Spleen (tissue), 11 donors: ENCODE measurements at regions not wholly inside any gene's neighbourhood (a gene's known extent, or its start where the extent isn't known, plus 50 kb on each side); places are given as distances from the start of the nearest gene placed in this dataset.

Source experiments
- DNase-seq: peaks from one replicate; pipeline ENCODE4 v3.0.0-alpha.2; 2020
- H3K27ac ChIP-seq, 8 donors: fragments of 200-600 bp; sonication (generic) in 7 of 8; 1 replicate in 4 of 8; 2 replicates in 4 of 8; pipeline versions ENCODE4 v1.5.0 to v1.8.0; 2016 to 2021; ENCODE audit warnings: inconsistent platforms in 4 of 8, mild to moderate bottlenecking in 4 of 8, moderate library complexity in 1 of 8
- H3K27me3 ChIP-seq, 7 donors: fragments of 200-600 bp; sonication (generic) in 6 of 7; replicated peaks in 1 of 7; 1 replicate in 4 of 7; 2 replicates in 3 of 7; pipeline versions ENCODE4 v1.5.0 to v1.8.0; 2016 to 2021; ENCODE audit warnings: inconsistent platforms in 3 of 7, mild to moderate bottlenecking in 1 of 7
- H3K36me3 ChIP-seq, 6 donors: fragments of 200-600 bp; sonication (generic) in 5 of 6; 1 replicate in 4 of 6; 2 replicates in 2 of 6; pipeline versions ENCODE4 v1.5.0 to v1.8.0; 2016 to 2021; ENCODE audit warnings: inconsistent platforms in 2 of 6
- H3K4me1 ChIP-seq, 6 donors: fragments of 200-600 bp; sonication (generic) in 5 of 6; 1 replicate in 3 of 6; 2 replicates in 3 of 6; pipeline versions ENCODE4 v1.5.0 to v1.8.0; 2016 to 2021; ENCODE audit warnings: inconsistent platforms in 3 of 6
- H3K4me3 ChIP-seq, 8 donors: fragments of 200-600 bp; sonication (generic) in 7 of 8; 1 replicate in 4 of 8; 2 replicates in 4 of 8; pipeline versions ENCODE4 v1.5.0 to v1.8.0; 2016 to 2021; ENCODE audit warnings: inconsistent platforms in 4 of 8, mild to moderate bottlenecking in 4 of 8, moderate library complexity in 2 of 8
- H3K9me3 ChIP-seq, 8 donors: fragments of 200-600 bp; sonication (generic) in 7 of 8; 1 replicate in 4 of 8; 2 replicates in 4 of 8; pipeline versions ENCODE4 v1.5.0 to v1.8.0; 2016 to 2021; ENCODE audit warnings: inconsistent platforms in 4 of 8
- CTCF ChIP-seq, 11 experiments: fragments of 200-600 bp in 7 of 11; fragments of 450-650 bp in 4 of 11; sonication (generic) in 4 of 11; IDR thresholded peaks in 8 of 11; conservative IDR thresholded peaks in 3 of 11; 1 replicate in 7 of 11; 2 replicates in 4 of 11; pipeline versions ENCODE4 v1.4.0 to v1.8.0; 2016 to 2021; ENCODE audit warnings: antibody characterized with exemption in 11 of 11, inconsistent platforms in 4 of 11, mild to moderate bottlenecking in 1 of 11
- POLR2A ChIP-seq, 3 donors: fragments of 450-650 bp; IDR thresholded peaks; one replicate each; pipeline ENCODE4 v1.5.1; 2017; ENCODE audit warnings: antibody characterized with exemption in 3 of 3, mild to moderate bottlenecking in 1 of 3
- POLR2AphosphoS5 ChIP-seq, 3 donors: sonication (generic); formaldehyde crosslinking; IDR thresholded peaks; one replicate each; pipeline ENCODE4 v1.5.1; 2017; ENCODE audit warnings: antibody characterized with exemption in 3 of 3
- WGBS, 5 donors: extraction: QIAGEN DNeasy Blood & Tissue Kit in 3 of 5; methylation state at CpG; one replicate each; pipeline versions ENCODE4 v1.1.5 to v1.1.7; 2013 to 2018; 5-methylcytosine and 5-hydroxymethylcytosine counted together
- intact Hi-C: fragments of 100-400 bp; cut with DNase I; formaldehyde crosslinking; loops from one replicate; pipeline ENCODE4 v1.15.0; 2023; ENCODE audit warnings: low total_unique reads
- donor health status: healthy with polysubstance abuse.
- donor health status: DM: no; HTN: no; CAD: no; lungs with moderate emphysema.
- donor health status: DM: no; HTN: no; CAD: no.
- donor health status: Bipolar disorder and iron deficiency.
- donor health status: healthy.
- donor health status: DM: no; HTN: no; CAD: no.
- donor health status: DM: yes; HTN: yes; CAD: no.

- DNase-seq, result peak; percentile 70
- Histone ChIP-seq H3K4me3 (no peak overlapping the region), H3K27me3 (no peaks in the 10 kb centered on the region), H3K4me1 (no peaks in the 10 kb centered on the region), H3K36me3 (no peaks in the 10 kb centered on the region), H3K27ac (no peak overlapping the region), H3K9me3 (peaks cover 0 to 8% (median 0%) of the 10 kb centered on the region in 8 donors)
- WGBS, 5 donors, result 85 to 97% (median 90%) methylated on average over 13 to 14 of the region's 14 CpGs
- no peak for TF ChIP-seq POLR2A (IDR thresholded peaks at IDR 0.05)
- no peak for TF ChIP-seq POLR2AphosphoS5 (IDR thresholded peaks at IDR 0.05)
- TF ChIP-seq CTCF (IDR thresholded peaks at IDR 0.05 in 8 of 11, conservative IDR thresholded peaks at IDR 0.05 in 3 of 11), result no peak
- intact Hi-C loops, result no loop called here
Observed at GRCh38 chr14:84152452-84152851, 1377.5 kb upstream of the FLRT2 start.

- Histone ChIP-seq H3K9me3 (no peaks in the 10 kb centered on the region), H3K4me3 (no peak overlapping the region), H3K27ac (no peak overlapping the region), H3K27me3 (no peaks in the 10 kb centered on the region), H3K36me3 (no peaks in the 10 kb centered on the region), H3K4me1 (peaks cover 0 to 5% (median 0%) of the 10 kb centered on the region in 6 donors)
- 10 to 19% (median 13%) methylated on average over 2 of the region's 2 CpGs for WGBS, 5 donors
- TF ChIP-seq POLR2AphosphoS5 (IDR thresholded peaks at IDR 0.05), result no peak
- no peak for TF ChIP-seq POLR2A (IDR thresholded peaks at IDR 0.05)
- no peak for TF ChIP-seq CTCF (IDR thresholded peaks at IDR 0.05 in 8 of 11, conservative IDR thresholded peaks at IDR 0.05 in 3 of 11)
- intact Hi-C loops, result no loop called here
- DNase-seq, result no peak
Observed at GRCh38 chr14:84162633-84163032, 1367.3 kb upstream of the FLRT2 start.

- intact Hi-C loops, result no loop called here
- peaks cover 0 to 13% (median 0%) of the 10 kb centered on the region in 8 donors for H3K9me3 ChIP-seq
- WGBS, 5 donors, result 67 to 84% (median 72%) methylated on average over 3 of the region's 3 CpGs
- H3K36me3 ChIP-seq, result no peaks in the 10 kb centered on the region
- H3K4me3 ChIP-seq, result no peak overlapping the region
- no peak for DNase-seq
- no peak for TF ChIP-seq POLR2A (IDR thresholded peaks at IDR 0.05)
- no peak for TF ChIP-seq CTCF (IDR thresholded peaks at IDR 0.05 in 8 of 11, conservative IDR thresholded peaks at IDR 0.05 in 3 of 11)
- TF ChIP-seq POLR2AphosphoS5 (IDR thresholded peaks at IDR 0.05), result no peak
- no peaks in the 10 kb centered on the region for H3K27me3 ChIP-seq
- H3K4me1 ChIP-seq, result peaks cover 0 to 5% (median 0%) of the 10 kb centered on the region in 6 donors
- H3K27ac ChIP-seq, result no peak overlapping the region
Observed at GRCh38 chr14:84167026-84167425, 1362.9 kb upstream of the FLRT2 start.

GRCh38 chr14:84180336-84180735, 1349.6 kb upstream of the FLRT2 start:
- Histone ChIP-seq H3K9me3 (peaks cover 0 to 9% (median 2%) of the 10 kb centered on the region in 8 donors), H3K27me3 (no peaks in the 10 kb centered on the region), H3K4me3 (no peak overlapping the region), H3K36me3 (no peaks in the 10 kb centered on the region), H3K27ac (no peak overlapping the region), H3K4me1 (no peaks in the 10 kb centered on the region)
- no peak for TF ChIP-seq POLR2A (IDR thresholded peaks at IDR 0.05)
- no peak for TF ChIP-seq CTCF (IDR thresholded peaks at IDR 0.05 in 8 of 11, conservative IDR thresholded peaks at IDR 0.05 in 3 of 11)
- no peak for TF ChIP-seq POLR2AphosphoS5 (IDR thresholded peaks at IDR 0.05)
- no peak for DNase-seq
- intact Hi-C loops, result no loop called here
- 60 to 79% (median 70%) methylated on average over 2 of the region's 2 CpGs for WGBS, 5 donors
